NCI-H345 (cell line): ENCODE measurements at regions not wholly inside any gene's neighbourhood (a gene's known extent, or its start where the extent isn't known, plus 50 kb on each side); places are given as distances from the start of the nearest gene placed in this dataset.
"Not testable (repeated sequence)": the region's sequence is repeated elsewhere in the genome, so short reads cannot be mapped to it uniquely, and the experiment has no call there.

Source experiments
- DNase-seq: peaks from one replicate; lab custom pipeline; 2025; lab: John Stamatoyannopoulos, UW

DNA sequence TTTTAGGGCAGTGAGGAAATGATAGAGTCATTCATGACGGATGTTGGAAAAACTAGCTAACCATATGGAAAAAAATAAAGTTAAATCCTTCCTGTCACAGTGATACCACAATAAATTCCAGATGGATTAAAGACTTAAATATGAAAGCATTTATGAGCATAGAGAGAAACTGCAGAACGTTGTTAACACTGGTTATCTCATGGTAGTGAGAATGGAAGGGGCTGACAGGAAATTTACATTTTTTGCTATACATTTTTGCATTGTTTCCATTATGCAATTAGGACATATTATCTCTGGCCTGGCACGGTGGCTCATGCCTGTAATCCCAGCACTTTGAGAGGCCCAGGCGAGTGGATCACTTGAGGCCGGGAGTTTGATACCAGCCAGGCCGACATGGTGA is 130.5 kb upstream of the VOPP1 start:
- DNase-seq = not testable (repeated sequence)

DNA sequence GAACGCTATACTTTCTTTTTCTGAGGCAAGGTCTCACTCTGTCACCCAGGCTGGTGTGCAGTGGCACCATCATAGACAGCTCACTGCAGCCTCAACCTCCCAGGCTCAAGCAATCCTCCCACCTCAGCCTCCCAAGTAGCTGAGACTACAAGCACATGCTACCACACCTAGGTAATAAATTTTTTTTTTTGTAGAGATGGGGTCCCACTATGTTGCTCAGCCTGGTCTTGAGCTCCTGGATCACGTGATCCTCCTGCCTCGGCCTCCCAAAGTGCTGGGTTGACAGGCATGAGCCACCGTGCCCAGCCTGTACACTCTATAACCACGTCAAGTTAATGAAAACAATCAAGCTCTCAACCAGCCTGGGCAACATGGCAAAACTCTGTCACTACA is 127.1 kb upstream of the VOPP1 start:
- DNase-seq = not testable (repeated sequence)

DNA sequence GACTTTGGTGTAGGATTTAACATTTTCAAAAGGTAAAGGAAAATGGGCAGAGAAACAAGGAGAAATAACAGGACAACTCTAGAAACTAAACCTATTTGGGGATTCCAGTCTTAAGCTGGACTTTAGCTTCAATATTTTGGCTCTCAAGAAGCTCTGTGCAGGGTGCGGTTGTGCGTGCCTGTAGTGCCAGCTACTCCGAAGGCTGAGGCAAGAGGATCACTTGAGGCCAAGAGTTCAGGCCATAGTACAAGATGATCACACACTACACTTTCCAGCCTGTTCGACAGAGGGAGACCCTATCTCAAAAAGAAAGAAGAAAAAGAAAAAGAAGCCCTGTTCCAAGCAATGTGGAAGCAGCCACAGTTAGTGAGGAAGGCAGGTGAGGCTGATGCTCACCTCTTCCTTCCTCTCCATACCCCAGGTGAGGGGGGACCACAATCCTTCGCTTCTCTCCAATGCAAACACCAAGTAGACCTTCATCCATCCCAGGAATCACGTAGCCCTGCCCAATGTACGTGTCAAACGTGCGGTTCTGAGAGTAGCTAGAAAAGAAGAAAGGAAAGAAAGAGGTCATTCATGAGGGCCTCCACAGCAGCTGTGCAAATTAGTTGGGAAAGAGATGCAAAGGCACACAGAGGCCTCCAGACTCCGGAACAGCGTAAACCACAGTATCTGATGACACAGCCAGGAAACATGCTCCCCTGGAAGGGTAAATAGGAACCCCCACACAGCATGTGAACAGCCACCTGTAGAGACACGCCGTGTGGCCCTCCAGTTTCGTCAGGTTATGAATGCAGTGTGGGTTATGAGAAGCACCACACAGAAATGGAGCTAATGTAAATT is 126.5 kb upstream of the VOPP1 start:
- DNase-seq = peak; percentile 83

DNA sequence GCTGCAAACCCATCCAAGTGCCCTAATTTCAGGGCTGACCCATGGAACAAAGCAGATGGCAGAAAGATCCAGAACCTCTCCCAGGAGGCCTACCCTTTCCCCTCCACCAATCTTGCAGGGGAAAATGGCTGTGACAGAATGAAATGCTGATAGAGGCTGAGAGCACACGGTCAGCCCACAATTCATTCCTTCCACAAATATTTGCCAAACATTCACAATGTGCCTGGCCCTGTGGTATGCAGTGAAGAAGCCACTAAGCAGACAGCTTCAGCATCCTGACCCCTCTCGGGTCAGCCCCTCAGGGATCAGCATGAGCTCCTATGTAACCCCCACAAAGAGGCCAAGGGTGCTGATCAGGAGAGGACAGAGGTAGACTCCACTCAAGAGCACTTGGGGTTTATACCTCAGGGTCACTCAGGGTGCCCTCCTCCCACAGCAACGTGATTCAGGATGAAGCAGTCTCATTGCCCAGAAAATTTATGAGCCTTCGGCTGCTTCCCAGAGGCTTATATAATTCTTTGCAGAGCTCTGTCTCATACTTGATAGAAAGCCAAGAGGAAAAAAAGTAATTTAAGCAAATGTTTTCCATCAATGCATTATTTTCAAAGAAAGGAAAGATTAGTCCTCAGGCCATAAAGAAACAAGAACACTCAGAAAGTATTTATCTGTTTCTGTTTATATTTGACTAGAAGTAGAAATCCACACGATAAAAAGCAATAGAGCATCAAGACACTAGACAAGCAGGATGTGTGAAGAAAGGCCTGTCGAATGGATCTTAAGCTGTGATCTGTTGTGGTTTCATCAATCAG is 123.8 kb upstream of the VOPP1 start:
- not testable (repeated sequence) for DNase-seq

DNA sequence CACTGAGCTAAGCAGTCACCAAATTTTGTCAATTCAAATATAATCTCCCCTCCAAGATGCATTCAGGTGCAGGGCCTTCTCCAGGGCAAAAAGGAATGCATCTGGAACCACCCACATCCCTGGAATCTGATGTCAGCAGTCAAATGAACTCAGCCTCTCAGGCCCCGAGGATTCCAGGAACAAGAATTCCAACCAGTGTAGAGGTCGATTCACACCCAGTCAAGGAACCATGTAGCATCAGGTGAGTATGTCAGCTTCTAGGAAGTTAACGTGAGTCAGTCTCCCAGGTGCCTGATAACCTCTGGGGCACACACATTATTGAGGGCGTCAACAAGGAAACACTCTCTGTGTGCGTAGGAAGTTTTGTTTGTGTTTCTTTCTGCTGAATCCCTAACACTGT is 122.2 kb upstream of the VOPP1 start:
- not testable (repeated sequence) for DNase-seq

DNA sequence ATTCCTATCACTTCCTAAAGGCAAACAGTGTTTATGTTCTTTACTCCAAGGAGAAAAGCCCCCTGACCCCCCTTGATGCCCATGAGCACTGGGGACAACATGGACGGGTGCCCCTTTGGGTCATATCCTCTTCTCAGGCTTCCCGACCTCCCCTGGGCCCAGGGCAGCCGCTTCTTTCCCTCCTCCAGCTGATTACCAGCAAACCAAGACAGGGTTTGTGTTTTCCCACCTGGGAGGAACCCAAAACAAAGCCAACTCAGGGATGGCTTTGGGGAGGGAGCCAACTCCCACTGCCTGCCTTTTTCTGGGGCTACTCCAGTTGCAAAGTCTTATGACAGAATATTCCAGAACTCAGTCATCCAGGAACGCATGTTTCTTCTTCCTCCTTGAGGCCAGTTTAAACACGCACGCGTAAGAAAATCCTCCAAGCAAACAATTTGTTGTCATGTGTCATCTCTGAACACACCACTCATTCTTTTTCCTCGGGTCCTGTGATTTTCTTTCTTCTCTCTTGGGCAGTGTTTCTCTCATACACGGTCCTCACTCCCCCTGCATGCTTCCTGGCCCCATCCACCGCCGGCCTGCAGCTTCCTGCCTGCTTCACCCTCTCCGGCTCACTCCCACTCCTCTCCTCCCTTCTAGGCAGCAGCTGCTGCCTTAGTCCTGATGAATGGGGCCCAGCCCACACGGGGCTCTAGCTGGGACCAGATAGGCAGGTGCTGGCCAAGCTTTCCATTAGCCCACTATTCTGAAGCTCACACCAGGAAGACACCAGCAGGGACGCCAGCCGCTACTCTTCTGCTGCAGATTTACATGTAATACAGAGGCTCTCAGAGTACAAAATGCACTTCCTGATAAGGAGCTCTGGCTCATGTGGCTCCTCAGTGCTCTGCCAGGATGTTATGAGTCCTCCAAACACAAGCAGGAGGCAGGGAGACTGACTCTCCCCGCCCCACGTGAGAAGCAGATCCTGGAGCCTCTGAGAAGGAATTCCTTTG is 116.7 kb upstream of the VOPP1 start:
- DNase-seq = peak; percentile 69

DNA sequence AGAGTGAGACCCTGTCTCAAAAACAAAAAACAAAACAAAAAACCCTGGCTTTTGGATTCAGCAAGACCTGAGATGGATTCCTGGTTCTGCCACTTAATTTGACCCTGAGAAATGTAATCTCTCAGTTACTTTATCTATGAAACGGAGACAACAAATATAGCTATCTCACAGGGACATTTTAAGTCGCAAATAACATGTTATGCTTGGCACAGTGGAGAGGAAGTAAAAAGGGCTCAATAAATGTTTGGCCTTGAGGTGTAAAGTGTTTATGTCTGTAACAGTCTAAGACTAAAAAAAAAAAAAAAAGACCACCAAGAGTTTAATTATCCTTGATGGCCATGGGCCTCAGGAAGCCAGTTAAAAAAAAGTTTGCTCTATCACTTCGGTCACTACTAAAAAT is 116.0 kb upstream of the VOPP1 start:
- DNase-seq = not testable (repeated sequence)

- DNase-seq = not testable (repeated sequence)
Observed at GRCh38 chr7:55687252-55687651, 115.0 kb upstream of the VOPP1 start.

GRCh38 chr7:55686771-55687170 is 114.5 kb upstream of the VOPP1 start:
- not testable (repeated sequence) for DNase-seq

DNA sequence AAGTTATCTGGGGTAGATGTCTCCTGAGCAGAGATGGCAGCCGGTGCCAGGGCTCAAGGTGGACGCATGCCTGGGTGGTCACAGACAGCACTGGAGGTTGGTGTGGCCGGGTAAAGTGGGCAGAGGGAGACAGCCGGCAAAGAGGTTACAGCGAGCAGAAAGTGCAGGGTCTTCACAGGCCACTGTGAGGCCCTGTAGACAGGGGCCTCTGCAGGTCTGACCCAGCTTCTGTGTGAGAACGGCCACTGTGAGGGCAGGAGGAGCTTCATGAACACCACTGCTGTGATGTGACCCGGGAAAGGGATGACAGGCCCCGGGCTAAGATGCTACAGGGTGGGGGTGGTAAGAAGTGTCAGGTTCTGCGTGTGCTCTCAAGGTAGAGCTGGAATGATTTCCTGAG is 111.2 kb upstream of the VOPP1 start:
- DNase-seq = not testable (repeated sequence)

DNA sequence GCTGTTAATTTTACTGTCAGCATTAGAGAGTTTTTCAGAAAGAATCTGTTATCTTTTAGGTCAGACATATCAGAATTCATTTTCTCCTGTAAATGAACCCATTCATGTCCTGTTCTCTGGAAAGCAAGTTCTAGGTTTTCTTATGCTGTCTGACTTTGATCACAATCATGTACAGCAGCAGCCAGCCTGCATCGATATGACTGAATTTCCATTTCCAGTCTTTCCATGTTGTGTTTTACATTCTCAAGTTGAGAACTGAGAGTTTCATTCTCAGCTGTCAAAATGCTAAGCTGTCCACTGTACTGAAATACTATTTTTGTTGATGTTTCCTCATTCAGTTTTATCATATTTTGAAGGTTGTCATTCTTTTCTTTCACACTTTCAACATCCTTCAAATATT is 103.3 kb upstream of the VOPP1 start:
- not testable (repeated sequence) for DNase-seq

GRCh38 chr7:55673525-55673924 is 101.2 kb upstream of the VOPP1 start:
- DNase-seq = not testable (repeated sequence)

- not testable (repeated sequence) for DNase-seq
Observed at GRCh38 chr7:55672084-55672483, 99.8 kb upstream of the VOPP1 start.

- no peak for DNase-seq
Observed at GRCh38 chr7:55657654-55658053, 85.4 kb upstream of the VOPP1 start.

GRCh38 chr7:55651057-55651456 is 78.8 kb upstream of the VOPP1 start:
- DNase-seq = no peak

- no peak for DNase-seq
Observed at GRCh38 chr7:55649238-55649637, 76.9 kb upstream of the VOPP1 start.

GRCh38 chr7:55644567-55644966 is 72.3 kb upstream of the VOPP1 start:
- no peak for DNase-seq

DNA sequence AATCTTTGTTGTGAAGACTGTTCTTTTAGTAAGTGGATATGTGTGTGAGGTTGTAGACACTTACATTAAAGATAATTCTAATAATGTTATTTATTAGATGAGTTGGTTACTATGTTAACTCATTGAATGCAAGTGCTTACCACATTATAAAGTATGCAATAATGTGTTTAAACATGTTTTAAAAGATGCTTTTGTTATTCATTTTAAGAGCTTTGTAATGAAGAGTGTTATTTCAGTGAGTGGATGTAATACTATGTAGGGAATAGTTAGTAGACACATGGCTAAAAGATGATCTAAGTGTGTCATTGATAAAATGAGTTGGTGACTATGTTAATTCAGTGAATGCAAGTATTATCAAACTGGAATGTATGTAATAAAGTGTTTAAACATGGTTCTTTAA is 70.0 kb upstream of the VOPP1 start:
- DNase-seq = no peak

DNA sequence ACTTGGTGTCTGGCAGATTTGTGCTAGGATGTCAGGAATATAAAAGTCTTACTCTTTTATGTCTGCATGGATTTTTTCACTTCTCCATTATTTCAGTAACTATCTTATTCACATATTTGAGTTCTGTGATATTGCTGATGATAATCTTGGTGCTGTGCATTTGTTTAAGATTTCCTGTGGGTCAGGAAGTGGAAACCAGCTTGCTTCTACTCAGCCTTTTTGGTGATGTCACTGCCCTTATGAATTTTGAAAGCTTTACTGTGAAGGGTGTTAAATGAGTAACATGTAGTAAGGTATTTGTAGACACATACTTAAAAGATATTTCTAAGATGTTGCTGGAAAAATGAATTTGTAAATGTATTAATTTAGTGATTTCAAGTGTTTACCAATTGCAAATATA is 69.5 kb upstream of the VOPP1 start:
- DNase-seq = no peak

GRCh38 chr7:55641273-55641691 is 69.0 kb upstream of the VOPP1 start:
- DNase-seq = peak; percentile 88

- DNase-seq = no peak
Observed at GRCh38 chr7:55639640-55640039, 67.3 kb upstream of the VOPP1 start.
